ENCODE measurements at regions not wholly inside any gene's neighbourhood (a gene's known extent, or its start where the extent isn't known, plus 50 kb on each side); places are given as distances from the start of the nearest gene placed in this dataset.

DNA sequence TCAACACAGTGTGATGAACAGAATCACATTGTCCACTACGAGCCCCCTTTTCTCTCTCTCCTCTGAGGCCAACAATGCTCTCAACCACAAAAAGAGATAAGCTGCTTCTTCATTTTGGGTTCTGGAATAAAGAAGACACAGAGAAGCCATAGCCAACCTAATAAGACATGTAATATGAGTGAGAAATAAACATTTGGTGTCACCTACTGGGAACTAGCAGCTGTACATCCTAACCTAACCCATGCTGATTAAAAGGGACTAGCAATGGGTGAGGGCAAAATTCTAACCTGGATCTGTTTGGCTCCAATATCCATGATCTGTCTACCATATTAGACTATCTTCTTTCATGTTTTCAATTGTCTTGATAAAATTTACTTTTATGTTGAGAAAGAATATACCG, 369.1 kb upstream of the MARCKS start:
- H3K9me3 Mint-ChIP-seq: no peaks in the 10 kb centered on the region
- no peaks in the 10 kb centered on the region for H3K4me1 Mint-ChIP-seq
- DNase-seq: no peak
- no peaks in the 10 kb centered on the region for H3K27me3 Mint-ChIP-seq
- H3K27ac Mint-ChIP-seq: no peak overlapping the region
- ATAC-seq: no peak
- no peak overlapping the region for H3K4me3 Mint-ChIP-seq

DNA sequence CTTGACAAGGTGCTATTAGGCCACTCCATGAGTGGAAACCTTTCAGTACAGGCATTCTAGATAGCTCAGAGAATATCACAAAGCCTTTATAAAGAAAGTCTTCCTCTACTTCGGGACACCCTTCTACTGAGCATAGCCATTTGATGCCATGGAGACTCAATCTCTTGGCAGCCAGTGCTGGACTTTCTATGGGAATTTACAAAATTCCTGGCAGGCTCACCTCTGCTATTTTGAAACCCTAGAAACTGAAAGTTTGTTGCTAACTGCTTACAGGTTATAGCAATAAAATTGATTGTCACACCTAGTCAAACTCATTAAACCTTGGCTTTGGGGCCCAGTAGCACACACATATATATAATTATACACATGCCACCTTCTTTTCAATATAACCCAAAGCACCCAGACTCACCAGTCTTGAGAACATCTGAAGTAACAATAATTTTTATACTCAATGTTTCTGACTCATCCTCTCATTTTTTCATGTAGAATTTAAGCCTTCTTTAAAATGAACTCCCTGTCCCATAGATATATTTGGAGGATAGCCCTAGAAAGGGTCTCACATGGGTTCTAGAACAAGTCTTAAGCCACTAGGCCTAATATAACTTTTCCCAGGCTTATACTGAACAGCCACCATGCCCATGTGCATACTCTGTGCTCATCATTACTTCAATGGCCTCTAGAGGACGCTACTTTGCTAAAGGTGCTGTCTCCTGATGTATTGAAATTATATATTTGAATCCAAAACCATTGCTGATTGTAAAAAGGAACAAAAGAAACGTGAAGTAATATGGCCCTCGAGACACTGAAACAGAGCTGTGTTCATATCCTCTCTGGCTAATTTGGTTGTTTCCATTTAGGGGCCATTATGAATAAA, 368.1 kb upstream of the MARCKS start:
- DNase-seq (no peak), ATAC-seq (no peak)
- Mint-ChIP-seq H3K27ac (no peak overlapping the region), H3K27me3 (no peaks in the 10 kb centered on the region), H3K9me3 (no peaks in the 10 kb centered on the region), H3K4me1 (no peaks in the 10 kb centered on the region), H3K4me3 (no peak overlapping the region)

GRCh38 chr6:113489952-113490746, 367.0 kb upstream of the MARCKS start:
- H3K27me3 Mint-ChIP-seq: no peaks in the 10 kb centered on the region
- DNase-seq: no peak
- no peaks in the 10 kb centered on the region for H3K4me1 Mint-ChIP-seq
- no peak overlapping the region for H3K27ac Mint-ChIP-seq
- ATAC-seq: no peak
- H3K4me3 Mint-ChIP-seq: no peak overlapping the region
- no peaks in the 10 kb centered on the region for H3K9me3 Mint-ChIP-seq

DNA sequence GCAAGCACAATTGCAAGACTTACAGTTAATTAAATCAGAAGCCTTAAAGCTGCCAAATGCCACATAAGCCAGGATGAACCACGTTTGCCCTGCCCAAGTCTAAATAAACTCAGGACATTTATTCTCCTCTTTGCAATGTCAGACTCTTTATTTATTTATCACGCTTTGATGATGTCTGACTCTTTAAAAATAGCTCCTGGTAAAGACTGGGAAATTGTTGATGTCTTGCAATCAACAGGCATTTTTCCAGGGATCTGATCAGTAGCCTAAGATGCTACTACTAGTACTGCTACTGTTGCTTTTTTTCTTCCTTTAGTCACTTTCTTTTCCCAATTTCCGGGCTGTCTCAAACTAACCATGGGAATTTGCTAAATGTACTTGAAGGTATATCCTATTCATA, 365.8 kb upstream of the MARCKS start:
- Mint-ChIP-seq H3K27ac (no peak overlapping the region), H3K4me1 (no peaks in the 10 kb centered on the region), H3K27me3 (no peaks in the 10 kb centered on the region), H3K4me3 (no peak overlapping the region), H3K9me3 (no peaks in the 10 kb centered on the region)
- DNase-seq (no peak), ATAC-seq (no peak)

DNA sequence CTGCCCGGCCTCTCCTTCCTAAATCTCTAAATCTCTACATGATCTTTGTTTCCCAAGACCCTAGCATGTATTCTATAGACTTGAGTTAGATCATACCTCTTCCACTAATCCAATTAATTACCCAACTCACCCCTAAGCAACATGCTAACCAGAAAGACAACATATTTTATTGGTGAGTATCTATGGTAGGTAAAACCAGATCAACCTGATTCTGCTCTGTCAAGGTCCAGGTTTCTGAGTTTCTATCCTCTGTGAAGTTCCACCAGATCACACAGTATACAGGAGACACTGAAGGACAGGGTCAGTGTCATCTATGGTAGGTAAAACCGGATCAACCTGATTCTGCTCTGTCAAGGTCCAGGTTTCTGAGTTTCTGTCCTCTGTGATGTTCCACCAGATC, 363.2 kb upstream of the MARCKS start:
- DNase-seq: no peak
- Mint-ChIP-seq H3K4me1 (no peaks in the 10 kb centered on the region), H3K27me3 (no peaks in the 10 kb centered on the region), H3K9me3 (no peaks in the 10 kb centered on the region), H3K4me3 (no peak overlapping the region), H3K27ac (peak overlapping the region in 1 of 2 donors; percentile 73)
- ATAC-seq: no peak

GRCh38 chr6:113495521-113495920, 361.6 kb upstream of the MARCKS start:
- ATAC-seq (no peak), DNase-seq (no peak)
- no peak overlapping the region for H3K27ac Mint-ChIP-seq
- H3K4me3 Mint-ChIP-seq: no peak overlapping the region
- no peaks in the 10 kb centered on the region for H3K4me1 Mint-ChIP-seq
- H3K27me3 Mint-ChIP-seq: no peaks in the 10 kb centered on the region
- peaks cover 0 to 6% of the 10 kb centered on the region in 2 donors for H3K9me3 Mint-ChIP-seq

DNA sequence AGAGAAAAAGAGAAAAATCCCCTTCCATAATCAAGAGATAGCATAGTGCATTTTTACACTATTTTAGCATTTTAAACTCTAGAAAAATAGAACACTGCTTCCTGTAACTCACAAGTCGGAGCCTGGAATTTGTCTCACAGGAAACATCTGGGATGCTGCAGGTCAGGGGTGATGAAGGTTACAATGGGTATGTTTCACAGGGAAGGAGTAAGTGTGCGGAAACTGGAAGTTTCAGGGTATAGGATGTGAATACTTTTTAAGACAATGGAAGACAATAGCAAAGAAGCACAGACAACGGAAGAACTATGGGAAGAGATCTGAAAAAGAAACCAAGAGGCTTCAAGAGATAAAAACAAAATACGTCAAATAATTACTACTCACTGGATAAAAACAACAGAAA, 361.0 kb upstream of the MARCKS start:
- ATAC-seq (no peak), DNase-seq (no peak)
- H3K9me3 Mint-ChIP-seq: peaks cover 0 to 6% of the 10 kb centered on the region in 2 donors
- no peaks in the 10 kb centered on the region for H3K27me3 Mint-ChIP-seq
- no peak overlapping the region for H3K4me3 Mint-ChIP-seq
- no peak overlapping the region for H3K27ac Mint-ChIP-seq
- no peaks in the 10 kb centered on the region for H3K4me1 Mint-ChIP-seq

- H3K4me3 Mint-ChIP-seq: no peak overlapping the region
- DNase-seq: no peak
- ATAC-seq: no peak
- peak overlapping the region in 1 of 2 donors; percentile 0 for H3K27ac Mint-ChIP-seq
- no peaks in the 10 kb centered on the region for H3K4me1 Mint-ChIP-seq
- H3K9me3 Mint-ChIP-seq: peaks cover 0 to 6% of the 10 kb centered on the region in 2 donors
- H3K27me3 Mint-ChIP-seq: no peaks in the 10 kb centered on the region
These were observed 356.9 kb upstream of the MARCKS start for GRCh38 chr6:113500221-113500620.

DNA sequence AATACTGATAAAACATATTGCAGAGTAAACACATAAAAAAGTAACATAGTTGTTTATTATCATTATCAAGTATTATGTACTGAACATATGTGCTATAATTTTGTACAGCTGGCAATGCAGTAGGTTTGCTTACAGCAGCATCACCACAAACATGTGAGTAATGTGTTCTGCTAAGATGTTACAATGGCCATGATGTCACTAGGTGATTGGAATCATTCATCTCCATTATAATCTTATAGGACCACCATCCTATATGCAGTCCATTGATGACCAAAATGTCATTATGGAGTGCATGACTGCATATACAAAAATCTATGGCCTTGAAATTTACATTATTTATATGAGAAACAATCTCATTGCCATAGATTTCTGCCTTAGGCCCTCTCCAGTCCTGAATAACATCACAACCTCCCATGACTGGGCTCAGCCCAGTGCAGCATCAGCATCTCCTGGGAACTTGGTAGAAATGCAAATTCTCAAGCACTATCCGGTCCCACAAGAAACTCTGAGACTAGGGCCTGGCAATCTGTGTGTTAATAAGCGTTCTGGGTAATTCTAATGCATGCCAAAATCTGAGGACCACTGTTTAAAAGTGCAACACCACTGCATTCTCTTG, 352.0 kb upstream of the MARCKS start:
- Mint-ChIP-seq H3K9me3 (peaks cover 0 to under 1% of the 10 kb centered on the region in 2 donors), H3K4me3 (no peak overlapping the region), H3K27ac (no peak overlapping the region), H3K4me1 (no peaks in the 10 kb centered on the region), H3K27me3 (peaks cover 7% of the 10 kb centered on the region)
- ATAC-seq (no peak), DNase-seq (no peak)

DNA sequence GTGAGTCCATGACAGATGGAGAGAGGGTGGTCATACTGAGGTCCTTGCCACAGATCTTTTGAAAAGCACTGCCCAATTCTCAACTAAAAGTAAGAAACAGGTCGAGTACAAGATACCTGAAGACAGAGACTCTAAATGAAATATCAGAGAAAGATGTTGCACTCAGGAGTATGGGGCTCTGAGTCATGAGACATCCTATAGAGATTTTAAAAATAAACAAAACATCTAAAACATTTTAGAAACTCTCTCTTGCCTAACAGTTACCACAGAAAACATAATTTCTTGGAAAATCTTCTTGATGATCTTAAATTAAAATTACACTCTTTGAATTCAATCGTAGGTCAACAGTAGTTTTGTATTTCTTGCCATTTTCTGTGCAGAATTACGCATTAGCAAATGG, 348.9 kb upstream of the MARCKS start:
- H3K9me3 Mint-ChIP-seq: no peaks in the 10 kb centered on the region
- ATAC-seq (no peak), DNase-seq (no peak)
- H3K4me3 Mint-ChIP-seq: no peak overlapping the region
- peaks cover 7% of the 10 kb centered on the region for H3K27me3 Mint-ChIP-seq
- no peaks in the 10 kb centered on the region for H3K4me1 Mint-ChIP-seq
- no peak overlapping the region for H3K27ac Mint-ChIP-seq

DNA sequence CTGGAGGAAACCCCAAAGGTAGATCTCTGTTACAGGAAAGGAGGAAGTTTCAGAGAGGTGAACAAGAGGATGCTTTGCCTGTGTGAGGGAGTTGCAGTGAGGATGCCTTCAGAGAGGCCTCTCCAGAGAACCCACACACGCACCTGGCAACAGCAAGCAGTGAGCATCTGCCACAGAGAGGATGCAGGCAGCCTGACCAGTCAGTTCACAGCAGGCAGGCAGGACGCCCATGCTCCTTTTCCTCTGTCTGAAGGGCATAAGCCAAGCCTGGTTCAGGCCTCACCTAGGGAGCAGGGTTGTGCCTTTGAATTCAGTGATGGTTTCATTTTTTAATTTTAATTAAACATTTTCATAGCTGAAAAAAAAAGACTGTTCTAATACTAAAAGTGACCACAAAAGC, 346.0 kb upstream of the MARCKS start:
- Mint-ChIP-seq H3K27me3 (peaks cover 3% of the 10 kb centered on the region), H3K4me1 (no peaks in the 10 kb centered on the region), H3K4me3 (no peak overlapping the region), H3K9me3 (no peaks in the 10 kb centered on the region), H3K27ac (no peak overlapping the region)
- DNase-seq: no peak
- no peak for ATAC-seq

DNA sequence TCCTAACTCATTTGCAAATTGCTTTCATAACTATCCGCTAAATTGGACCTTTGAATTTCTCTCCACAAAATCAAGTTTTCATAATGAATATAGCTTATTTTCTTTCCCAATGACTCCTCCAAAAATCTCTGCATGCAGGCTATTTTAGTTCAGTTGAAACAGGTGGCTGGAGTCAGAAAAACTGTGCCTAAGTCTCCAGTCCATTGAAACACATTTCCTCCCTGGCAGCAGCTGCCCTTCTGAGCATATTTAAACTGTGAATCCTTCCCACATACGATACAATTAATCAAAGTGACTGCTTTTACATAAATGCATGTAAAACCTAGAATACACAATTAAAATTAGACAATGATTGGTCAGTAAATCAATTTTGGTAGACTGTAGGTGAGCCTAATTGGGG, 344.6 kb upstream of the MARCKS start:
- DNase-seq (no peak), ATAC-seq (no peak)
- Mint-ChIP-seq H3K4me3 (no peak overlapping the region), H3K27me3 (no peaks in the 10 kb centered on the region), H3K9me3 (no peaks in the 10 kb centered on the region), H3K27ac (no peak overlapping the region), H3K4me1 (no peaks in the 10 kb centered on the region)

DNA sequence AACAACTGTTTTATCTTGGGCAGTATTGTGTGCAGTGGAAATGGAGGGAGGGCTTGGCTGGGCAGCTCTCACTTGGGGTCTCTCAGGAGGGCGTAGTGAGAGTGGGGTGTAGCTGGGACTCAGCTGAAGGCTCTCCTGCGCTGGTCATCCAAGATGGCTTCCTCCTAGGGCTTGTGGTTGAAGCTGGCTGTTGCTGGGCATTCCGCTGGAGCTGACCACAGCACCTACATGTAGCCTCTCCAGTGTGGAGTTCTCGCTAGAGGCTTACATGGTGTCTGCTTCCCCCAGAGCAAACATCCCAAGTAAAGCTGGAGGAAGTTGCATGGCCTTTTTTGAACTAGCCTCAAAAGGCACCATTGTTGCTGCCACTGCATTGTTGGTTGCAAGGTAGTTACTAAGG, 344.1 kb upstream of the MARCKS start:
- Mint-ChIP-seq H3K4me1 (no peaks in the 10 kb centered on the region), H3K27ac (no peak overlapping the region), H3K9me3 (no peaks in the 10 kb centered on the region), H3K27me3 (no peaks in the 10 kb centered on the region), H3K4me3 (no peak overlapping the region)
- DNase-seq: no peak
- no peak for ATAC-seq

DNA sequence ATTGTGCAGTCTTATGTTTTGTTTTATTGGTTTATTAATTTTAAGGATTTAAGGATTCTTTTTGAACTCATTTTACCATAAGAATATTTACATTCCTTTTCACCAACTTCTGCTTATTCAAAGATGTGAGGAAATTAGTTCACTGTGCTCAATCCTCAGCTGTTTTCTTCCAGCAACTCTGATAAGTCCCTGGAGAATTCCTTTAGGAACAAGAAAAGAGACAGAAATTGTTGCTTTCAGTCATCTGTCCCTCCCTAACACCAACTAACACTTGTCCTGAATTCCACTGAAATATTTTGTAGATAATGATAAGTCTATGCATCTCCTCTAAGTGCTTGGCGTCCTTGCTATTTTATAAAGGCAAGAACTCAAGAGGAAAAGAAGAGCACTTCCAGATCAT, 334.8 kb upstream of the MARCKS start:
- H3K27me3 Mint-ChIP-seq: no peaks in the 10 kb centered on the region
- H3K4me1 Mint-ChIP-seq: no peaks in the 10 kb centered on the region
- H3K27ac Mint-ChIP-seq: no peak overlapping the region
- H3K4me3 Mint-ChIP-seq: no peak overlapping the region
- DNase-seq (no peak), ATAC-seq (no peak)
- peaks cover 0 to 3% of the 10 kb centered on the region in 2 donors for H3K9me3 Mint-ChIP-seq

DNA sequence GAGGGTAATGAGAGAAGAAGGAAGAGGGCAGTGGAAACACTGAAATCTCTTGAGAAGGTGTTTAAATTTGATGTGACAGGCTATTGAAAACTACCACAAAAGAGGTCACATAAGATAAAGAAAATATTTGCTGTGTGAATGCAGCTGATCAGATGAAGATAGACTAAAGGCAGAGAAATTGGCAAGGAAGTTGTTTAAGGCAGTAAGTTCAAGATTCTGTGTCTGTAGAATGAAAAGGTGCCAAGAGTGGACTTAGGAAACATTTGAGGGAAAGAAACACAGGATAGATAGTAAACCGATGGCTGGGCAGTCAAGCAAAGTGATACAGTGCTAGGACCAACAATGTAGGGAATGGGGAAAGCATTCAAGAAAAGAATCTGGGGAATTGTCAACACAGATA, 332.3 kb upstream of the MARCKS start:
- ATAC-seq: no peak
- no peak overlapping the region for H3K27ac Mint-ChIP-seq
- H3K27me3 Mint-ChIP-seq: no peaks in the 10 kb centered on the region
- DNase-seq: no peak
- H3K9me3 Mint-ChIP-seq: peaks cover 0 to 3% of the 10 kb centered on the region in 2 donors
- no peak overlapping the region for H3K4me3 Mint-ChIP-seq
- no peaks in the 10 kb centered on the region for H3K4me1 Mint-ChIP-seq

DNA sequence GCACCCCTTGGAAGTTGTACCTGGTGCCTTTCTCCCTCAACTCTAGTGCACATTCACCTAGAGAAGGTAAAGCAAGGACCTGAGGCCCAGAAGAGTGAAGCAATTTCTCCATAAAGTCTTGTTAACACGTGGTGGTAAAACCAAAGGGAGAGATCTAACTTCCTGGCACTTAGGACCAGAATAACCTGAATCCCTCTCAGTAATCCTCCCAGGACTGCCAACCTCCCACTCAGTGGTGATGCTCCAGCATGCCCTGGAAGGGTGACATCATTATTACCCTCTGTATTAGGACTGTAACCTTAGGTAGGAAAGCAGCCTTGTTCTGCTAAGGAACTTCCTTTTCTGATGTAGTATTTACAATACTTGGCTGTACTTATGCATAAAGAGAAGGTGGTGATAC, 330.6 kb upstream of the MARCKS start:
- Mint-ChIP-seq H3K4me3 (no peak overlapping the region), H3K27ac (no peak overlapping the region), H3K9me3 (peaks cover 0 to 3% of the 10 kb centered on the region in 2 donors), H3K27me3 (no peaks in the 10 kb centered on the region), H3K4me1 (no peaks in the 10 kb centered on the region)
- DNase-seq (no peak), ATAC-seq (no peak)

Measured in stimulated activated naive CD8-positive, alpha-beta T cell treated with anti-CD3 and anti-CD28 coated beads, Interleukin-15, amount 100 ng/mL, for 72 hours (primary cell).